HG03558 (cell line): ENCODE measurements at regions not wholly inside any gene's neighbourhood (a gene's known extent, or its start where the extent isn't known, plus 50 kb on each side); places are given as distances from the start of the nearest gene placed in this dataset.
A peak's percentile ranks its signal among the peaks of the same experiment; 100 is the strongest.
"Not testable (repeated sequence)": the region's sequence is repeated elsewhere in the genome, so short reads cannot be mapped to it uniquely, and the experiment has no call there.

ENCODE experiments used
- ATAC-seq: cut with Tn5 transposase; IDR thresholded peaks from one replicate; pipeline ENCODE4 v1.9.1; 2021; ENCODE audit warnings: moderate number of reproducible peaks; ENCODE audit not compliant: unreplicated experiment; ENCODE audit errors: extremely low read depth

DNA sequence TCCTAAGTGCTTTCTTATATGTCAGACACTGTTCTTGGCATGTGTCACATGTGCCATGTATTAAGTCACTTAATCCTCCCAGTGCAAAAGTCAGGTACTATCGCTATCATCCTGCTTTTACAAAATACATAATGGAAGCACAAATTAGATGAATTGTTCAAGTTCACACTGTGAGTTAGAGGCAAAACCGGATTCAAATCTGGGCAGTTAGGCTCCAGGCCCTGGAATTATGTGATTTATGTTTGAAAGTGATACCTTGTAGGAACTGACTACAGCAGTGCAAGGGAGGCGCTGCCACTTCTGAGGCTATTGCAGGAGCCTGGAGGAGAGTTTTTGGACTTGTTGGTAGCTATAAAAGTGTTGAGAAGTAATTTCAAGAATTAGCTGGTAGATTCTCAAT, 358.3 kb downstream of the HLX start:
- ATAC-seq, result no peak

DNA sequence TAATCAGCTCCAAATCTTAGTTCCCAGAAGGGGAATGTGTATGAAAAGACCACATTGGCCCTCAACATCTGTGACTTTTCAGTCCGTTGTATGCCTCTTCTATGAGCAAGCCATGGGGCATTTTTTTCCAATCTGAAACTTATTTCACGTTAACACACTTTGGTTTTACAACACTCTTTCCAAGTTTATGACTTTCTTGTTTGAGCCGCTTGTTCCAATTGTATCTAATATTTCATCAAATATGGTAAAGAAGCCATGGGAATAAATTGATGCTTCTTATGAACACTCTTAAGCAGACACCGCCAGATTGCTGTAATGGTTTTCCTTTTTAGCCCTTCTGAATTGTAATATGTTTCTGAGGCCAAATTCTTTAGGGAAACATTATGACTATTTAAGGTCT, 359.9 kb downstream of the HLX start:
- ATAC-seq, result no peak

DNA sequence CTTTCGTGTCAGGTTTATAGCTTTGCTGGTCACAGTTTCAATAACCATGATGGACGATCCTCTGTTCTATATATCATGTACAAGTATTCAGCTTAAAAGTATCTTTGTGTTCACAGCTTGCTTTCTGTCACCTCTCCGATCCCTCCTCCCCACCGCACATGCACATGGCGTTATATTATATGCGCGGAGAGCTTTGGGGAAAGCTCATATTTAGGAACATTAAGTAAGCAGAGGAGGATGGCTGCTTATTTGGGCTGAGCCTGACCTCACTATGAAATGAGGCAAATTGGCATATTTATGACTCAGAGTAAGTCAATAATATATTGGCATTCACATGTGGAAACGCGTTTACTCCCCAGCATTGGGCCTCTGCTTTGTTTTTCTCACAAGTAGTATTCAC, 360.5 kb downstream of the HLX start:
- ATAC-seq, result no peak

DNA sequence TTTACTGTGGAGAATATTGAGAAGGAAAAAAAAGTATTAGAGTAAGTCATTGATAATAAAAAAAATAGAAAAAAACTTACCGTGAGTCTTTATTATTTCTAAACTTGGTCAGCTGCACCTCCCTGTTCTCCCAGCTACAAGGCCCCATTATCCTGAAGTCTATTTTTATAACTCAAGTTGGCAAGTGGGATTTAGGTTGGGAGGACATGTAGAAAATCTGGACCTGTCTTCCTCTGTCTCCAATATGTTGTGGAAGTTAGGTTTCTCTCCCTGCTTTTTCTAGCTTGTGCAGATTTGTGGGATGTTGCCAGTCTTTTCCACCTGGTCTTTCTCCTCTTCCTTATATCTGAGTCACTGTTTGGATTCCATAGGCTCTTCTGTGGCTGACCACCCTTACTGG, 361.4 kb downstream of the HLX start:
- no peak for ATAC-seq

DNA sequence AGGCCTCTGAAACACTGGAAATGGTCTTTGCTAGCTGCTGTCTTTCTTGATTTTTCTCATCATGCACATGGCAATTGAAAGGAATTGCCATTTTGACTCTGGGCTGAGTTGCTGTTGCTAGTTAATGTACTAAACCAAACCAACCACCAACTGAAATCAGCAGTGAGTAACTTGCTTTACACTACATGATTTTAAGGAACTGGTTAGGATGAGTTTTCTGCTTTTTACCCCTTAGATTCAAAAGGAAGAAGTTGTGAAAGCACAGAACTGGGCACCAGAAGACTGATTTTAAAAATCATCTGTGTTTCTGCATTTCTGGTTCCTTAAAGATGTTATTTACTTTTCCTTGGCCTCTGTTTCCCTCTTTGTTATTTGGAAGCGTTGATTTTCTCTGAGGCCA, 361.9 kb downstream of the HLX start:
- no peak for ATAC-seq

DNA sequence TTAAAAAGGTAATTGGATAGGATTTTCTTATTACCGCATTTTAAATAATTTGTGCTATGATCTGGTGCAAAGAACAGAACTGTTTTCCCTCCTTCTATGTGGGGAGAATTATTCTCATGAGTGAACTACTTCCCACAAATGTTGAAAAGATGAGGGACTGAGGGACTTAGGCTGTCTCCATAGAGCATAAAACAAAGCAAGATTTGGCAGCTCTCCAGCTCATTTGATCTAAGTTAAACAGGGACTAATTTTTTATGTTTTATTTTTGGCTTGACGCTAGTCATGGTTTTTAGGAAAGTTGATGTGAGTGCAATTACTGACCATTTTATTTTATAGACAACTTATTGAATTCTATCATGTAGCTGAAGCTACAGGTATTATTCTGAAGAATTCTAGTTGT, 362.3 kb downstream of the HLX start:
- no peak for ATAC-seq

DNA sequence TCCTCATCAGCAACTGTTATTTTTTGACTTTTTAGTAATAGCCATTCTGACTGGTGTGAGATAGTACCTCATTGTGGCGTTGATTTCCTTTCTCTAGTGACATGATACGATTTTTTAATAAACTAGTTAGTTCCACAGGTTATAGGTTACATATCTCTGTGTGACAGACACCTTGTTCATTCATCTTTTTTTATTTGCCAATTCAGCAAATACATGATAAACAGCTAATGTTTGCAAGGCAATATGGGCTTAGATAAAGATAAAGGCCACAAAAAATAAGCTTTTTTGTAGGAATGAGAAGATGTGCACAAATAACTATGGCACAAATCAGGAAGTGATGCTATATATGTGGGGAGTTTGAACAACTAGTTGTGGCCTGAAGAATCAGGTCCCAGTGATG, 366.8 kb downstream of the HLX start:
- ATAC-seq, result no peak

DNA sequence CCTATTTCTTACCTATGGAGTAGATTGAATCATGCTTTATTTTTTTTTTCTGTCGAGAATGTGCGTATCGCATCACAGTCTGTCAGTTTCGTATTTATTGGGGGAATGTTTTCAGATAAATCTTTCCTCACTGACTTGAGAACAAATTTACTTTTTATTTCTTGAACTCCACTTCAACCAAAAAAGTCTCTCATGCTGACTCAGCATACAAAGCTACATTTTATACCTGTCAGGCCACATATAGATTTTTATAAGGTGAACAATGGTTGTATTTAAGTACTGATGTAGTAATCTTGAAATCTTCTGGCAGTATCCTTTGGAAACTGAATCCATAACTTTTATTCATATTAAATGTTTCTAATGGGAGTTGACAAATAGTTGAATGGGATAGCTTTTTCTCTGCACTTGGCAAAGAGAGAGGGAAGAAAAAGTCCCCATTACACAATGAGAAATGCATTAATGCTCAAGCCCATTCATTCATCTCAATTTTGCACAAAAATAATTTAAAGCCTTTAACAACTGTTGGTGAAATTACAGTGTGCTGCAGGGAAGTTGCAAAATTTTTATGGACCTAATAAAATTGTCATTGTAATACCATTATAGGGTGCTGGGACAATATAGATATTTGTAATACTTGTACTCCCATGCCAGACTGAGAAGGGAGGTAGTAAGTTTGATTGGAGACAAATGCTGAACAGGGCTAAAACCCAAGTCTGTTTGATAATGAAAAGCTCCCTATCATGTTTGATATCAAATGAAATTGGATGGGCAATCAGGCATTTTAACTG, 367.6 kb downstream of the HLX start:
- no peak for ATAC-seq

DNA sequence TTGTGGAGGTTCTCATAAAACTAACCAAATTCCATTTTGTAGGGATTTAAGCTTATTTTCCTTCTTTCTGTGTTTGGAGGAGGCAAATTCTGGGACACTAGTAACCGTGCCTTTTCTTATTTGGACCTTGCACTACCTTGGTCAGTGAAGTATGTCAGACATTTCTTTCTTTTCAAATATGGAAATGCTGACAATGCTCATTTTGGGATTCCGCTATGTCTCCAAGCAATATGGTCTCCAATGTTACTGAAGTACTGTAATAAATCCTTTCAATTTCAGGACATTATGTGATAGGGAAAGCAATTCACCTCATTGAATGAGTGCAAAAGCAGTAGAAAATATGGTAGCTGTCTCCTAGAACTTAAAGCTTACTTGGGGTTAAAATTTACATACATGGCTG, 372.3 kb downstream of the HLX start:
- no peak for ATAC-seq

DNA sequence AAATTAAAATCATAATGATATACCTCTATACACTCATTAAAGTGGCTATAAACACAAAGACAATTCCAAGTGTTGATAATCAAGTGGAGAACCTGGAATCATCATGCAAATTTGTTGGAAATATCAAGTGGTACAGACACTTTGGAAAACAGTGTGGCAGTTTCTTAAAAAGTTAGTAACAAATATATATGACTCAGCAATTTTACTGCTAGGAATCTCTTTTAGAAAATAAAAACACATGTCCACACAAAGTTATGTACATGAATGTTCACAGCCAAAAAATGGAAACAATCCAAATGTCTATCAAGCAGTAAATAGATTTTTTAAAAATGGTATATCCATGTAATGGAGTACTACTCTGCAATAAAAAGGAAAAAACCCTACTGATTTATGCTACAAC, 375.6 kb downstream of the HLX start:
- no peak for ATAC-seq

DNA sequence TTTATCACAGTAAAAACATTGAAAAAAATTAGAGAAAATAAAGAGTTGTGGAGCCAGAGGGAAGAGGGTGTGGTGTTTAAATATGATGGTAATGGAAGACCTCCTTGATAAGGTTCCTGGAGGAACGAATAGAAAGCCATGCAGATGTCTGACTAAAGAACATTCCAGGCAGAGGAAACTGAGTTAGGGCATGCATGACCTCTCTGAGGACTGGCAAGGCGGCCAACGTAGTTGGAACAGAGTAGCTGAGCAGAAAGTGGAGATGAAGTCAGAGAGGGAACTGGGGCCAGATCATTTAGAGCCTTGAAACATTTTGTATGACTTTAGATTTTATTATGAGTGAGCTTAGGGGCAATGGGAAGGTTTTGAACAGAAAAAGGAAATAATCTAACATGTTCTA, 377.5 kb downstream of the HLX start:
- ATAC-seq, result no peak

DNA sequence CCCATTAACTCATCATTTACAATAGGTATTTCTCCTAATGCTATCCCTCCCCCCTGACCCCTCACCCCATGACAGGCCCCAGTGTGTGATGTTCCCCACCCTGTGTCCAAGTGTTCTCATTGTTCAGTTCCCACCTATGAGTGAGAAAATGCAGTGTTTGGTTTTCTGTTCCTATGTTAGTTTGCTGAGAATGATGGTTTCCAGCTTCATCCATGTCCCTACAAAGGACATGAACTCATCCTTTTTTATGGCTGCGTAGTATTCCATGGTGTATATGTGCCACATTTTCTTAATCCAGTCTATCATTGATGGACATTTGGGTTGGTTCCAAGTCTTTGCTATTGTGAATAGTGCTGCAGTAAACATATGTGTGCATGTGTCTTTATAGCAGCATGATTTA, 378.3 kb downstream of the HLX start:
- not testable (repeated sequence) for ATAC-seq

DNA sequence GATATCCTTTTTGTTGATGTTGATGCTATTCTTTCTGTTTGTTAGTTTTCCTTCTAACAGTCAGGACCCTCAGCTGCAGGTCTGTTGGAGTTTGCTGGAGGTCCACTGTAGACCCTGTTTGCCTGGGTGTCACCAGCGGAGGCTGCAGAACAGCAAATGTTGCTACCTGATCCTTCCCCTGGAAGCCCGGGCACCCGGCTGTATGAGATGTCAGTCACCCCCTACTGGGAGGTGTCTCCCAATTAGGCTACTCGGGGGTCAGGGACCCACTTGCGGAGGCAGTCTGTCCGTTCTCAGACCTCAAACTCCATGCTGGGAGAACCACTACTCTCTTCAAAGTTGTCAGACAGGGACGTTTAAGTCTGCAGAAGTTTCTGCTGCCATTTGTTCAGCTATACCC, 383.4 kb downstream of the HLX start:
- ATAC-seq, result not testable (repeated sequence)

DNA sequence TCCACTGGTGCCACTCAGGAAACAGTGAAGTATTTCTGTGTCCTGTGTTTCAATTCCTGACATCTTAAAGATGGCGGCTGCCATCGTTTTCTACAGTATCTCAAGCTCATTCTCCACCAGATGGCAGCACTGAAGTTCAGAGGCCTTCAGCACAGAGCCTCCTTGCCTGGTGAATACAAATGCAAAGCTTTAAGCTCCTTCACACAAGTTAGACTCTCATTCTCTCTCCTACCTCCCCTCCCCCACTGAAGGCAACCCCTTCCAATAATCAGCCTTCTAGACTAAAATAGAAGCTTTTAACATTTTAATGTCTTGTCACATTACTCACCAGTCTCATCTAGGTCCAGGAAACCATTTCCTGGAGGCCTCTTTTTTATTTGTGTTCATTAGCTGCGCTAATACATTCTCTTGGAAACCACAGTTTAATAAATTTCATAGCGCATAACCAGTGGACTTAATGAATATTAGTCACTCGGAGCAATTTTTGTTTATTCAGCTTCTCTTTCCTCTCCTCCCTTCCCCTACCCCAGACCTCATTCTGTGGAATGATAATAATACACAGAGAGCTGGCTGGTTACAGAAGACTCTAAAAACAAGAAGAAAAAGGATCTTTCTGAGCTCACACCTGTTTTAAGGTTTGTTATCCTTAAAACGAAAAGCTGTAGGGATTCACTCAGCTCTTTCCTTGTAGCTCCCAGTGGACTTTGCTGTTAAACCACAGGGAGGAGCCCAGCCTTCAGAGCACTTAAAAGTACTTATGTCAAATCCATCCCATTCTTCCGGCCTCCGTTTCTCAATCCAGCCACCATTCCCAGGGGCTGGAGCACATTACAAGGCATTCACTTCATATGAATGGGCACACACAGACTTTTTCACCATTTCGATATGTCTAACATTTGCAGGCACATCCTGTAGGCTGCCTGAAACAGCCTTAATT, 384.9 kb downstream of the HLX start:
- ATAC-seq, result peak; percentile 78

DNA sequence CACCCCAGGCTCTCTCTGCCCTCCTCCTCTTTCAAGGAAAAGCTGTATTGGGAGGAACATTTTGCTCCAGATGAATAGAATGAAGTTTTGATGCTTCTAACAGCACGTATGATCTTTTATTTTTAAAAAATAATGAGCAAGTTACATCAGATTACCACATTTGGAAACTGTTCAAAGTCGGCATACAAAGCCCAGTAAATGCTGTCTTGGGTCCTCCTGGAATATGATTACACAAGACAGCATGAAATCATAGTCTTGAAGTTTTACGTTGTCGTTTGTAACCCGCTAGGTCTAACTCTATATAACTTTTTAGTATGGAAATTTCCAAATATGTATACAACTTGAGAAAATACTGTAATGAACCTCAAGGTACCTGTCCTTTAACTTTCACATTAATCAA, 385.6 kb downstream of the HLX start:
- no peak for ATAC-seq

DNA sequence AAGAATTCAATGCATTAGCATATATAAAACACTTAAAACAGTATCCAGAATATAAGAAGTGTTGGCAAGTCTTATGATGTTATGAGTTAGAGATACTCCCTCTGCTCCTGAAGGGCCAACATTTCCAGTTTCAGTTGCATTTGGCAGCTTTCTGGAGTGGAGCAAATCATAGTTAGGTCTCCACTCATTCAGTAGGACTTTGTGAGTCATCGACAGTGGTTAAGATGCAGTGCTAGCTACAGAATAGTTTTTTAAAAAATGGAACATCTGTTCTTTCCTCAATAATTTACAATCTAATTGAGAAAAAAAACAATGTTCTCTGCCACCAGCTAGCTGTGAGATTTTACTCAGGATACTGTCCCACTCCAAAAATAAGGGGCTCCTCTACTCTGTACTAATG, 389.1 kb downstream of the HLX start:
- no peak for ATAC-seq

DNA sequence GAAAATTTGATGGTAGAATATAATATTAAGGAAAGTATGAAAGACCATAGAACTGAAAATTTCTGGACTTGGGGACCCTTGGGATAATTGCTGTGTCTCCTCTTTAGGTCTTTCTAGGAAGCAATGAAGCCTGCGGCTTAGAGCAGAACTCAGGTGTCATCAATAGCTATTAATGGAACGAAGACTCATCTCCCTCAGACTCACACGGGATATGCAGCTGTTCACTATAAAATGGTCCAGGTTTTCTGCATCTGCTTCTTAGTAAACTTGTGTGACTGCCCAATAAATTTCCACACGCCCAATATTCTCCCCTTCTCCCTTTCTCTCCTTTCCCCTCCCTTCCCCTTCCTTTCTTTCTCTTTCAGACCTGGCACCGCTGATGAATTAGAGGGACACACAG, 392.5 kb downstream of the HLX start:
- ATAC-seq, result no peak

DNA sequence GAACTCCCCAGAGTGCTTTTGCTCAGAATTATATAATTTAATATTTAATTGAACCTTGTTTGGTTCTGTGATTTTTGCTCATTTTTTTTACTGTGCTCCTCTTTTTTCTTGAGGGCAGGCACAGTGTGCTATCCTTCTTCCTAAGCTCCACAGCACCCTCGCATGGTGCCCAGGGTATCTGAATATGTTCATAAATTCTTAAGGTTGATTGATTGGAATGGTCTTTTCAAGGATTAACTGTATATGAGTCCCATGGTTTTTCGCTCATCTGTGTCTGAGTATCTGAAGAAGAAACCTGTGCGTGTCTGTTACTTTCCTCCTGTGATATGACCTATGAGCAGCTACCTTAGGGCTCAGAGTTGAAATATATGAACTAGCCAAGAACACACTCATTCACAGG, 393.7 kb downstream of the HLX start:
- no peak for ATAC-seq

DNA sequence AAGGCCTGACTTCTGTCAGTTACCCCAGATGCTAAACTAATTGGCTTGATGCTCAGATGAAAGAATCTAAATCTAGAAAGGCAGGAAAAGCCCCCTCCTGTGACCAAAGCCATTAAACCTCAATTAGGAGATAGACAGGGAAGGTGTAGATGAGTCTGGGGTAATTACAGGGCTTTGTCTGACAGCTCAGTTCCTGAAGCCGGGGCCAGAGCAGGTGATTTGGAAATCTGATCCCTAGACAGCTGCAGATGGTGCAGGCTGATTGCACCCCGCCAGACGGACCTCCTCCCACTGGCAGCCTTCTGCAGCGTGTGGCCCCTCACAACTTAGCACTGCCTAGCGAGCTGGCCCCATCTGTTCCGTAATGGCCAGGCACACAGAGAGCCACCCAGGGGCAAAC, 395.1 kb downstream of the HLX start:
- ATAC-seq, result no peak

DNA sequence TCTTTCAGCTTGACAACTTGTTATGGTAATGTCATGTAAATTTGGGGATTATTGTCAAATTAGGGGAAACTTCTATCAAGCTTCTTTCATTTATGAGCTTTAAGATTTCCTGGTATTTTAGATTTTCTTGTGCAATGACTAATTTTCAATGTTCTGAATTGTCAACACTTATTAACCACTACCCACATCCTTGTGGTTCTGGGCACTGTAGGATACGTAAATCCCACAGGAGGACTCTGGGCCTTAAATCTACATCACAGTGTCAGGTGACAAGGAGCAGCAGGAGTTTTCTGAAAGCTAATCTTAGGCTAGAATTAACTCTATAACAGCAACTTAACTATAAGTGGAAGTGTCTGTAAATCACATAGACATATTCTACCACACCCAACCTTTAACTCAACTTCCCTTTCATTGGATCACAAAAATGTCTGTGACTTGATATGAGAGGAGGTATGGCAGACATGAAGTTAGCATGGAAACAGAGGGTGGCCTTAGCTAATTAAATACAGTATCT, 397.7 kb downstream of the HLX start:
- no peak for ATAC-seq

DNA sequence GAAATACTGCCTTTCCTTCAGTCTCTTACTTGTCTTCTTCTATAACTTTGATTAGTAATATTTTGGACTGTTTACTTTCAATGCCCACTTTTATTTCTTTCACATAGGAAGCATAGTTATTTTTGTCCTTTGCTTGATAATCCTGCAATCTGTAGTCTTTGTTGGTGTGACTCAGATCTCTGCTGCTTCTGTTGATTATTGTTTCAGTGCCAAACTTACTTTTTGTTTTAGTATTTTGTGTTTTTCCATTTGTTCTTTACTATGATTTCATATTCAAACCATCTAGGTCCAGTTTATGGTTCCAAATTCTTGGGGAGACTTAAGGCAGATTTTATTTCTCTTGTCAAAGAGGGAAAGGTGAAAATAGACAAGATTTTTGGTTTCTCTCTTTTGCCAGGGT, 399.9 kb downstream of the HLX start:
- ATAC-seq, result no peak
